ENCODE measurements at regions not wholly inside any gene's neighbourhood (a gene's known extent, or its start where the extent isn't known, plus 50 kb on each side); places are given as distances from the start of the nearest gene placed in this dataset.

DNA sequence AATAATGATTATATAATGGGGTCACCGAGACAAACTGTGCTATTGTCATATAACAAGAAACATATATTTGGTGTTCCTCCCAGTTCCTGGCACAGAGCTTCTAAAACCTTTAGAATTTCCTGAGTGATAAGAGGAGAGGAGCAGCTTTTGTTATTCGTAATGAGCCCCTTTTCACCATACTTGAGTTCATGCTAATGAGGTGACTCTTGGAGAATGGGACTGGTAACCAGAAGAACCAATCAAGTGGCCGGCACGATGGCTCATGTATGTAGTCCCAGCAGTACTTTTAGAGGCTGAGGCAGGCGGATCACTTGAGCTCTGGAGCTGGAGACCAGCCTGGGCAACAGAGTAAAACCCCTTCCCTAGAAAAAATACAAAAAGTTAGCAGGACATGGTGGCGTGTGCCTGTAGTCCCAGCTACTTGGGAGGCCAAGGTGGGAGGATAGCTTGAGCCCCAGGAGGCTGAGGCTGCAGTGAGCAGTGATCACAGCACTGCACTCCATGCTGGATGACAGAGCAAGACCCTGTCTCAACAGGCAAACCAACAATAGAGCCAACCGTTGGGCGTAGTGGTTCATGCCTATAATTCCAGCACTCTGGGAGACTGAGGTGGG, 62.7 kb upstream of the FTH1 start:
- Histone ChIP-seq H3K4me3 (ENCODE audit: low read depth, low read length) (no peak overlapping the region), H3K27me3 (ENCODE audit: control insufficient read depth, insufficient read depth, low read length) (peaks cover 2% of the 10 kb centered on the region; the same call in 1 of the 2 replicates), H3K36me3 (ENCODE audit: control insufficient read depth, insufficient read depth, low read length) (no peaks in the 10 kb centered on the region)
- POLR2A ChIA-PET = no interaction called here
- TF ChIP-seq, protein P1, sequence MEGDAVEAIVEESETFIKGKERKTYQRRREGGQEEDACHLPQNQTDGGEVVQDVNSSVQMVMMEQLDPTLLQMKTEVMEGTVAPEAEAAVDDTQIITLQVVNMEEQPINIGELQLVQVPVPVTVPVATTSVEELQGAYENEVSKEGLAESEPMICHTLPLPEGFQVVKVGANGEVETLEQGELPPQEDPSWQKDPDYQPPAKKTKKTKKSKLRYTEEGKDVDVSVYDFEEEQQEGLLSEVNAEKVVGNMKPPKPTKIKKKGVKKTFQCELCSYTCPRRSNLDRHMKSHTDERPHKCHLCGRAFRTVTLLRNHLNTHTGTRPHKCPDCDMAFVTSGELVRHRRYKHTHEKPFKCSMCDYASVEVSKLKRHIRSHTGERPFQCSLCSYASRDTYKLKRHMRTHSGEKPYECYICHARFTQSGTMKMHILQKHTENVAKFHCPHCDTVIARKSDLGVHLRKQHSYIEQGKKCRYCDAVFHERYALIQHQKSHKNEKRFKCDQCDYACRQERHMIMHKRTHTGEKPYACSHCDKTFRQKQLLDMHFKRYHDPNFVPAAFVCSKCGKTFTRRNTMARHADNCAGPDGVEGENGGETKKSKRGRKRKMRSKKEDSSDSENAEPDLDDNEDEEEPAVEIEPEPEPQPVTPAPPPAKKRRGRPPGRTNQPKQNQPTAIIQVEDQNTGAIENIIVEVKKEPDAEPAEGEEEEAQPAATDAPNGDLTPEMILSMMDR (IDR thresholded peaks at IDR 0.05; ENCODE audit: insufficient read depth, low read depth, low read length) = no peak
- CTCF ChIA-PET = interaction anchor here (1.0 to 1.2 kb wide), 2 partner anchors 51 to 52 kb away, joined by 3 read pairs; no protein-coding TSS in a partner anchor
- DNase-seq (ENCODE audit: low read depth) = no peak

DNA sequence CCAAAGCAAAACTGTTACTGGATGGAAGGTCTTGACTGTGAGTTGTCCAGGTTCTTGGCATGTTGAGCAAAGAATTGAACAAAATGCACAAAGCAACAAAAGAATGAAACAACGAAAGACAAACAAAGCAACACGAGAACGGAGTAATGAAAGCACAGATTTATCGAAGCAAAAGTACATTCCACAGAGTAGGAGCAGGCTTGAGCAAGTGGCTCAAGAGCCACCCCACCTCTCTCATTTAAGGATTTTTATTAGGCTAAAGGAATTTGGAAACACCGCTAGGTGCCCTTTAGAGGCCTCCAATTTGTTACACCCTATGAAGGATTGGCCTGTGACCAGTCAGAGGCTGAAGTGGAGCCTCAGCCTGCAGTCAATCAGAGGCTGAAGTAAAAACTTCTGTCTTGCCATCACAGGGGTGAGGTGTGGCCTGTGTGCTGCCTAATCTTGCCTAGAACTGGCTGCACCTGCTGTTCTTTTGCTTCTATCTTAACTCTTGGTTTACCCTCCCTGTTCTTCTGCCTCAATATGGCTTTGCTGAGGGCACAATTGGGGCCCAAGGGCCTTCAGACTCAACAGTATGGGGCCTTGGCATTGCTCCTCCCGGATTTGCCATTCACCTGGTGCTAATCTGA, 59.4 kb upstream of the FTH1 start:
- H3K27me3 ChIP-seq (ENCODE audit: control insufficient read depth, insufficient read depth, low read length) = peaks cover 2% of the 10 kb centered on the region; the same call in 1 of the 2 replicates
- ChIA-PET POLR2A (no interaction called here), CTCF (interaction anchor here (1.6 kb wide), 1 partner anchor 10 kb away, joined by 4 read pairs; no protein-coding TSS in a partner anchor)
- DNase-seq (ENCODE audit: low read depth) = no peak
- H3K4me3 ChIP-seq (ENCODE audit: low read depth, low read length) = no peak overlapping the region
- no peaks in the 10 kb centered on the region for H3K36me3 ChIP-seq (ENCODE audit: control insufficient read depth, insufficient read depth, low read length)
- TF ChIP-seq, protein P1 (IDR thresholded peaks at IDR 0.05; ENCODE audit: insufficient read depth, low read depth, low read length) = no peak

DNA sequence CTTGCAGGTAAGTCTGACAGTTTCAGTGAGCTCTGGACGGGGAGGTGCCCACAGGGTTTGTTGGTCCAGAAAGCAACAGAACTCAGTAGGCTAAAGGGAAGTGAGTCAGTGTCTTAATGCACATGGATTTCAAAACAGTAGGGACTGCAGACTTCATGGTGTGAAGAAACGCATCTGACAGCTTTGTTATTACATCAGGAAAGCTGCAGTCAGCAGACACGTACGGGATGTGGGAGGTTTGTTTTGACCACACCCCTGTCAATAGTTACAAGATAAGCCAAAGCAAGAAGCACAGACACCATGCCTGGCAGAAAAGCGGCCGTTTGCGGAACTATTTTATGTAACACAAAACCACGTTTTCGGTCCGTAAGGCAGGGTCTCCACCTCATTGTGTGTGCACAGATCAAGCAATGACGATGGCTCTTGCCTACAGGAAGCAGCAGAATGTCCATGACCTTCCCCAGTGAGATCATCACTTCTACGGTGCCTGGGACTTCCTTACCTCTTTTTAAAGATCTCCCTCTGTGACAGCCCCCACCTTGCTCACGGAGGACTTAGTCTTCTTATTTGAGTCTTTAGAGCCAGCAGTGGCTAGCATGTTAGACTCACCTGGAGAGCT, 58.2 kb upstream of the FTH1 start:
- CTCF ChIA-PET = interaction anchor here (1.2 to 1.5 kb wide), 4 partner anchors 56 to 155 kb away, joined by 3 to 4 read pairs (median 4); no protein-coding TSS in a partner anchor
- POLR2A ChIA-PET = interaction anchor here (1.3 kb wide), 1 partner anchor 58 kb away, joined by 3 read pairs; no protein-coding TSS in a partner anchor
- TF ChIP-seq, protein P1 (IDR thresholded peaks at IDR 0.05; ENCODE audit: insufficient read depth, low read depth, low read length) = no peak
- peak; percentile 86 for DNase-seq (ENCODE audit: low read depth)
- H3K4me3 ChIP-seq (ENCODE audit: low read depth, low read length) = no peak overlapping the region
- peaks cover 2% of the 10 kb centered on the region; the same call in 1 of the 2 replicates for H3K27me3 ChIP-seq (ENCODE audit: control insufficient read depth, insufficient read depth, low read length)
- no peaks in the 10 kb centered on the region for H3K36me3 ChIP-seq (ENCODE audit: control insufficient read depth, insufficient read depth, low read length)

DNA sequence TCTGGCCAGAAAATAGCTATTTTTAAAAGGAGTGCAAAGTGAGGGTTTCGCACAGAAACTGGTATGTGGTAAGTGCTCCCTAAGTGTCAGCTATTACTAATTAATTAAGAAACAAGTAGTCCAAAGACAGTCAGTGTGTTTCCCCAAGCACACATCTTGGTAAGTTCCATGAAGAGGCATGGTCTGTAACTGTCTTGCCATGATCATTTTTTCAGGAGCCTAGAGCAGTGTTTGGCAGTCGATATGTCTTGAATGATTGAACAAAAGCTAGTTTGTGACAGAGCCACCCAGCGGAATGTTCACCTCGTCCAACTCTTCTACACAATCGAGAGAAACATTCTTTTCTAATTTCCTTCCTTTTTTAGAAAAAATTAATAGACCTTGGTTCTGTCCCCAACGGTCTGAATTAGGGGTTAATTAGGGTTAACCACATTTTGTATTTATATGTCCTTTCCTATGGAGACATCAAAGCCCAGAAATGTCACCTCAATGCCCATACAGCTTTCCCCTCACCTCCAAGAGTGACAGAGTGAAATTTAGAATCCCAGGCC, 57.6 kb upstream of the FTH1 start:
- ChIA-PET CTCF (interaction anchor here (1.2 to 1.5 kb wide), 4 partner anchors 56 to 154 kb away, joined by 3 to 4 read pairs (median 4); no protein-coding TSS in a partner anchor), POLR2A (interaction anchor here (1.3 kb wide), 1 partner anchor 57 kb away, joined by 3 read pairs; no protein-coding TSS in a partner anchor)

More for the DNA sequence above, 57.6 kb upstream of the FTH1 start:
- Histone ChIP-seq H3K4me3 (ENCODE audit: low read depth, low read length) (no peak overlapping the region), H3K36me3 (ENCODE audit: control insufficient read depth, insufficient read depth, low read length) (no peaks in the 10 kb centered on the region), H3K27me3 (ENCODE audit: control insufficient read depth, insufficient read depth, low read length) (peaks cover 2% of the 10 kb centered on the region; the same call in 1 of the 2 replicates)
- no peak for DNase-seq (ENCODE audit: low read depth)
- TF ChIP-seq, protein P1 (IDR thresholded peaks at IDR 0.05; ENCODE audit: insufficient read depth, low read depth, low read length) = no peak

All from BJ (cell line).